ENCODE measurements at regions not wholly inside any gene's neighbourhood (a gene's known extent, or its start where the extent isn't known, plus 50 kb on each side); places are given as distances from the start of the nearest gene placed in this dataset.

DNA sequence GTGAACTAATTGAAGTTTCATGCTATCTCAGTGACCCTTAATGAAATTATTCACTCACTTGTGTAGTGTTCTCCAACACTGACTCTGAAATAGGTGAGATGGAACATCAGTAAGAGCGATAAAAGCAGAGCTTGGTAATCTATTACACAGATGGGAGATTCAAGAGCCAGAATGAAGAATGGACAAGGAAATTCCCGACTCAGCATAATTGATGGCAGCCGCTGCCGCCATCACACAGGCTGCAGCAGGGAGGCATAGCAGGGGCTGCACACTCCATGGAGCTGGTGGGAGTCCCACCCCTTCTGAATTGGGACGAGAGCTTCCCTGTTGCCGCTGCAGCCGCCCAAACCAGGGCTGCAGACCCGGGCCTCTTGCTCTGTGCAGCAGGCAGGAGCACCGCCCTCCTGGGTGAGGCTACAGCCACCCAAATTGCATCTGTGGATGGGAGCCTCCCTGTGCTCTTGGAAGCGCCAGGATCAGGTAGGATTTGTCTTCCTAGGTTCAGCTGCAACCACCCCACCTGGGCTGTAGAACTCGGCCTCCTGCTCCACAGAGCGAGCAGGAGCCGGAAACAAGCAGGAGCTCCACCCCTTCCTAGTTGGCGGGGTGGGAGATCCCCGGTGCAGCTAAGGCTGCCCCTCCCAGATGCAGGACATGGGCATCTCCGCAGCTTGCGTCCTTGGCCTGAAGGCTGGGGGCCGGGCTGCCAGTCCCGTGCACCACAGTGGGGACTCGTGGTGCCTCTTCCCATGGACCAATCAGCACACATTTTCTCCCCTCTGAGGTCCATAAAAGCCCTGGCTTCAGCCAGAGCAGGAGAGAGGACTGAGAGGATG lies 535.1 kb upstream of the LUZP2 start:
- H3K4me3 ChIP-seq (ENCODE audit: low read depth, low read length) = no peak overlapping the region
- DNase-seq (ENCODE audit: low read depth) = no peak
- TF ChIP-seq, protein P1, sequence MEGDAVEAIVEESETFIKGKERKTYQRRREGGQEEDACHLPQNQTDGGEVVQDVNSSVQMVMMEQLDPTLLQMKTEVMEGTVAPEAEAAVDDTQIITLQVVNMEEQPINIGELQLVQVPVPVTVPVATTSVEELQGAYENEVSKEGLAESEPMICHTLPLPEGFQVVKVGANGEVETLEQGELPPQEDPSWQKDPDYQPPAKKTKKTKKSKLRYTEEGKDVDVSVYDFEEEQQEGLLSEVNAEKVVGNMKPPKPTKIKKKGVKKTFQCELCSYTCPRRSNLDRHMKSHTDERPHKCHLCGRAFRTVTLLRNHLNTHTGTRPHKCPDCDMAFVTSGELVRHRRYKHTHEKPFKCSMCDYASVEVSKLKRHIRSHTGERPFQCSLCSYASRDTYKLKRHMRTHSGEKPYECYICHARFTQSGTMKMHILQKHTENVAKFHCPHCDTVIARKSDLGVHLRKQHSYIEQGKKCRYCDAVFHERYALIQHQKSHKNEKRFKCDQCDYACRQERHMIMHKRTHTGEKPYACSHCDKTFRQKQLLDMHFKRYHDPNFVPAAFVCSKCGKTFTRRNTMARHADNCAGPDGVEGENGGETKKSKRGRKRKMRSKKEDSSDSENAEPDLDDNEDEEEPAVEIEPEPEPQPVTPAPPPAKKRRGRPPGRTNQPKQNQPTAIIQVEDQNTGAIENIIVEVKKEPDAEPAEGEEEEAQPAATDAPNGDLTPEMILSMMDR (IDR thresholded peaks at IDR 0.05; ENCODE audit: insufficient read depth, low read depth, low read length, missing control alignments) = no peak

DNA sequence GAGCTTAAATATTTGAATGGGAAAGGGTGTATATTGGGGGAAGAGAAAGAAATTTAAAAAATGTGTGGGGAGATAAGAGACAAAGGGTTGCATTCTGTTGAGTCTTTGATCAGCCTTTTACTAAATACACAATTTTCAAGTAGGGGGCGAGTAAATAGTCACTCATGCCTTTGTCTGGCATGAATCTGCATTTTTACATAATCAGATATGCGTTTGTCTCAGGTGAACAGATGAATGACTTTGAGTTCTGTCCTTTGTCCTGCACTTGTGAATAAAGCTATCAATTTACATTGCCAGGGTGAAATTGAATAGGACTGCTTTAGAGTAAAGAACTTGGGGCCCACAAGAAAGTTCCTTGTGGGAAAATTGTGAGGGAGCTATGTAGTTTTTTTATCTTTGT lies 523.6 kb upstream of the LUZP2 start:
- no peak for DNase-seq (ENCODE audit: low read depth)
- TF ChIP-seq, protein P1 (IDR thresholded peaks at IDR 0.05; ENCODE audit: insufficient read depth, low read depth, low read length, missing control alignments) = no peak
- H3K4me3 ChIP-seq (ENCODE audit: low read depth, low read length) = no peak overlapping the region

DNA sequence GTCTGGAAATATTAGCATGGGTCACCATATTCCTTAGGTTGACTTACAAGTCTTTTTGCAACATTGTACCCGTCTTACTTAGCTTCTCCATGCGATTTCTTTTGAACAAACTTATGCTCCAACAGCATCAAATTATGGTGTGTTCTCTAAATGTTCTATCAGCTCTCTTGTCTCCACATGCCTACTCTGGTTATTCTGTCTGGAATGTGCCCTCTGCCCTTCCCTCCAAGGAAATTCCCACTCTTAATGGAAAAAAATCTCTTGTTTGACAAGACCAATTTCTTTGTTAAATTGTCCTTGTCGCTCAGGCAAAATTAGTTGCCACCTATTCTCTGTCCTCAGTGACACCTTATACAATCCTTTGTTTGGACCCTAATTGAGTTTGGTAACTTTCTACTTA lies 522.8 kb upstream of the LUZP2 start:
- DNase-seq (ENCODE audit: low read depth) = no peak
- no peak overlapping the region for H3K4me3 ChIP-seq (ENCODE audit: low read depth, low read length)
- TF ChIP-seq, protein P1 (IDR thresholded peaks at IDR 0.05; ENCODE audit: insufficient read depth, low read depth, low read length, missing control alignments) = no peak

DNA sequence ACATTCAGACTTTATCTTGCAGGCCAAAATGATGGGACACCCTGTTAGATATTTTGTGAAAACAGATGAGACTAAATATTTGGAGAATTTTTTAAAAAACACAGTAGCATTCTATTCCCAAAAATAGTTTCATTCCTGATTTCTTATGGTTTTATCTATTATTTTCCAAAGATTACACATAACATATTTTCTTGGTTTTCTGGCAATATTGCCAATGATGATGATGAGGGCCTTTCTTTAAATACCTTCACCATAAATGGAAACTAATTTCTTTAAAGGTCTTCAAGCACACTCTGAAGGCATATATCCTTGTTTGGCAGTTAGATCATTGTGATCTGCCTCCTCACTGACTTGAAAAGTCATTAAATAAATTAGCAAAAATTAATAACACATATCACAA lies 522.3 kb upstream of the LUZP2 start:
- no peak overlapping the region for H3K4me3 ChIP-seq (ENCODE audit: low read depth, low read length)
- TF ChIP-seq, protein P1 (IDR thresholded peaks at IDR 0.05; ENCODE audit: insufficient read depth, low read depth, low read length, missing control alignments) = no peak
- no peak for DNase-seq (ENCODE audit: low read depth)

DNA sequence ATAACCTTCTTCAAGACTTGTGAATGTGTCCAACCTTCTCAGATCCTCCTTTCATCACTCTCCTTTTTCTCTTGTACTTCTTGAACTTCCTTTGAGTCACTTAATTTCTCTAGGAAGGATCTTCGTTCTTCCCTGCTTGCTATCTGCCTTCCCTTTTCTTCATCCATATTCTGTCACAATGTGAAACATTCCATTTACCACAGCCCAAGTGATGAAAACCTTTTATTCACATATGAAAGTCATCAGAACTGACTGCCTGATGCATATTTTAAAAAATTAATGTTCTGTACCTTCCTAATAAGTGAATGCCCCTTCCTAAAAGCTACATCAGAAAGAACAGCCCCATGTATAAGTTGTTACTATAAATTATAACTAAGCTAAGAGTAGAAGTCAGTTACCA lies 520.4 kb upstream of the LUZP2 start:
- no peak for DNase-seq (ENCODE audit: low read depth)
- TF ChIP-seq, protein P1 (IDR thresholded peaks at IDR 0.05; ENCODE audit: insufficient read depth, low read depth, low read length, missing control alignments) = no peak
- no peak overlapping the region for H3K4me3 ChIP-seq (ENCODE audit: low read depth, low read length)

DNA sequence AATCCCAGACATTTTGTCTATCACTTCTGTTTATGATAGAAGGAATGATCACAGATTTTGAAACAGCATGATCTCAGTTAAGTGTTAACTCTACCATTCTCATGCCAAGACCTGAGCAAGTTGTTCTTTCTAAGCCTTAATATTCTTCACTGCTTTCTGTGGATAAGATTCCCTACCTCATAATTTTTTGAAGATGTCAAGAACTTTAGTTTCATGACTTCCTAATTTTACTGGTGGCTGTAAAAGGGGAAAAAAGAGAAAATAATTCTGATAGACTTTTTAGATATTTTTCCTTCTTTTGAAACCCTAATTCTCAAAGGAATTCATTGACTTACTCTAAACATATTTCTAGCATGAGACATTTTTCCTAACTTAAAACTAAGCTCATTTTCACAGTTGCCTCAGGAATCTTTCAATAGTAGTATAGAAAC lies 520.0 kb upstream of the LUZP2 start:
- TF ChIP-seq, protein P1 (IDR thresholded peaks at IDR 0.05; ENCODE audit: insufficient read depth, low read depth, low read length, missing control alignments) = no peak
- DNase-seq (ENCODE audit: low read depth) = no peak
- no peak overlapping the region for H3K4me3 ChIP-seq (ENCODE audit: low read depth, low read length)

Data from GM12865 (cell line).